ENCODE measurements at regions not wholly inside any gene's neighbourhood (a gene's known extent, or its start where the extent isn't known, plus 50 kb on each side); places are given as distances from the start of the nearest gene placed in this dataset.

DNA sequence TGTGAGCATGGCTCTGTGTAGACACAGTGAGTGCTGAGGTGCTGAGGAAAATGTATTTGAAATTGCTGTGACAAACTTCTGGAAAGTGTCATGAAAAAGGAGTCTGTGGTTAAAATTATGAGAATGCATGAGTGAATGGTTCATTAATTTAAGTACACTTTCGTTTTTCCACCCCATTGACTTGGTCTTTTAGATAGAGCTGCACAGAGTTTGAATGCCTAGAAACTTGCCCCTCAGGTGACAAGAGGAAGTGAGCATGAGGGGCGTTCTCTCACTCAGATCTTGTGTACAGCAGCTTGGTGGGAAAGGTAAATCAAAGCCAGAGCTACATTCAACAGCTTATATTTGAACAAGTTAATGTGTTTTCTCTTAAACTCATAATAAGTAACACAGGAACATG lies 296.8 kb downstream of the WDR72 start:
- Histone ChIP-seq H3K36me3 (ENCODE audit: control insufficient read depth in 1 of 2, insufficient read depth in 2 of 2, low read length in 2 of 2) (no peaks in the 10 kb centered on the region), H3K9me3 (ENCODE audit: control insufficient read depth in 1 of 2, low read length in 2 of 2) (no peaks in the 10 kb centered on the region), H3K9ac (ENCODE audit: low read depth in 1 of 2, low read length in 2 of 2) (no peak overlapping the region), H3K27ac (ENCODE audit: low read depth, low read length) (no peak overlapping the region), H3K4me1 (ENCODE audit: control insufficient read depth in 1 of 2, insufficient read depth in 2 of 2, low read length in 2 of 2) (no peaks in the 10 kb centered on the region), H3K27me3 (ENCODE audit: control insufficient read depth in 1 of 2, insufficient read depth in 2 of 2, low read length in 2 of 2) (no peaks in the 10 kb centered on the region), H3K4me3 (ENCODE audit: low read depth in 1 of 2, low read length in 2 of 2) (no peak overlapping the region)

- Histone ChIP-seq H3K27me3 (ENCODE audit: control insufficient read depth in 1 of 2, insufficient read depth in 2 of 2, low read length in 2 of 2) (no peaks in the 10 kb centered on the region), H3K4me3 (ENCODE audit: low read depth in 1 of 2, low read length in 2 of 2) (no peak overlapping the region), H3K4me1 (ENCODE audit: control insufficient read depth in 1 of 2, insufficient read depth in 2 of 2, low read length in 2 of 2) (no peaks in the 10 kb centered on the region), H3K36me3 (ENCODE audit: control insufficient read depth in 1 of 2, insufficient read depth in 2 of 2, low read length in 2 of 2) (no peaks in the 10 kb centered on the region), H3K9me3 (ENCODE audit: control insufficient read depth in 1 of 2, low read length in 2 of 2) (no peaks in the 10 kb centered on the region), H3K27ac (ENCODE audit: low read depth, low read length) (no peak overlapping the region), H3K9ac (ENCODE audit: low read depth in 1 of 2, low read length in 2 of 2) (no peak overlapping the region)
Measured at GRCh38 chr15:53461677-53462076, 297.8 kb downstream of the WDR72 start.

- Histone ChIP-seq H3K9ac (ENCODE audit: low read depth in 1 of 2, low read length in 2 of 2) (no peak overlapping the region), H3K4me1 (ENCODE audit: control insufficient read depth in 1 of 2, insufficient read depth in 2 of 2, low read length in 2 of 2) (peaks cover 5 to 17% of the 10 kb centered on the region in 2 donors), H3K27me3 (ENCODE audit: control insufficient read depth in 1 of 2, insufficient read depth in 2 of 2, low read length in 2 of 2) (no peaks in the 10 kb centered on the region), H3K9me3 (ENCODE audit: control insufficient read depth in 1 of 2, low read length in 2 of 2) (no peaks in the 10 kb centered on the region), H3K36me3 (ENCODE audit: control insufficient read depth in 1 of 2, insufficient read depth in 2 of 2, low read length in 2 of 2) (no peaks in the 10 kb centered on the region), H3K4me3 (ENCODE audit: low read depth in 1 of 2, low read length in 2 of 2) (no peak overlapping the region), H3K27ac (ENCODE audit: low read depth, low read length) (no peak overlapping the region)
Measured at GRCh38 chr15:53458736-53459135, 300.7 kb downstream of the WDR72 start.

- H3K4me1 ChIP-seq (ENCODE audit: control insufficient read depth in 1 of 2, insufficient read depth in 2 of 2, low read length in 2 of 2): peaks cover 12 to 30% of the 10 kb centered on the region in 2 donors
- no peak overlapping the region for H3K9ac ChIP-seq (ENCODE audit: low read depth in 1 of 2, low read length in 2 of 2)
- no peaks in the 10 kb centered on the region for H3K27me3 ChIP-seq (ENCODE audit: control insufficient read depth in 1 of 2, insufficient read depth in 2 of 2, low read length in 2 of 2)
- no peak overlapping the region for H3K27ac ChIP-seq (ENCODE audit: low read depth, low read length)
- H3K4me3 ChIP-seq (ENCODE audit: low read depth in 1 of 2, low read length in 2 of 2): no peak overlapping the region
- no peaks in the 10 kb centered on the region for H3K9me3 ChIP-seq (ENCODE audit: control insufficient read depth in 1 of 2, low read length in 2 of 2)
- H3K36me3 ChIP-seq (ENCODE audit: control insufficient read depth in 1 of 2, insufficient read depth in 2 of 2, low read length in 2 of 2): no peaks in the 10 kb centered on the region
Measured at GRCh38 chr15:53457479-53457878, 302.0 kb downstream of the WDR72 start.

DNA sequence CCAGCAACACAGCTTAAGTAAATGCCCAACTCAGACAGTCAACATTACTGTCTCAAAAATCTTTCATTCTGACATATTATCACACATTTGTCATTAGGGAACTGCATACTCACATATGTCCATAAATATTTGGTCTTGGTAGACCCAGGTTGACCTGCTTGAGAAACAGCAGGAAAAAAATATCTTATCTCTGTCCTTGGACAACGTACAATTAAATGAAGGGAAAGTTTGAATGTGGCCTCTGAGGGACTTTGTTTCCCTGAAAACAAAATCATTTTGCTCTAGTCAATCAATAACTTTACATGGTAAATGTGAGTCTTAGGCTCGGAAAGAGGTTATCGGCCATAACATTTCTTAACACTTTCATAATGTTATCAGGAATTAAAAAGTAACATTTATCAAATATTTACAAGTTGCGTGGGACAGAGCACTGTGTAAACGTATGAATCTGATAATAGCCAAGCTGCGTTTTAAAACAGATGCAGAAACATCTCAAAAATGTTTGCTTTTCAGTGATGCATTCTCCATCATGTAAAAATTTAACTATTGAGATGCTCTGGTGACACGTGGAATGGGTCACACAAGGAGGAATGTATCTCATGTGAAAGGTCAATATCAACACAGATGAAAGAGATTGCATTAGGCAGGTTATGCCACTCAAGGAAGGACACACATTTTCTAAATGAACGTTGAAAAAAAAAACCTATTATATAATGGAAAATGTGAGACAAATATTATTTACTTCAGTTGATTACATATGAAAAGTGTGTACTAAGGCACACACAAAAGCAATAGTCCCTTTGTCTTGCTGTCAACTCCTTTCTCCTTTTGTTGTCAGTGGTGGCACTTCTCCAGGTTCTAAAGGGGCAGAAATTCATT lies 304.4 kb downstream of the WDR72 start:
- no peaks in the 10 kb centered on the region for H3K36me3 ChIP-seq (ENCODE audit: control insufficient read depth in 1 of 2, insufficient read depth in 2 of 2, low read length in 2 of 2)
- H3K4me1 ChIP-seq (ENCODE audit: control insufficient read depth in 1 of 2, insufficient read depth in 2 of 2, low read length in 2 of 2): peaks cover 18 to 37% of the 10 kb centered on the region in 2 donors
- no peak overlapping the region for H3K9ac ChIP-seq (ENCODE audit: low read depth in 1 of 2, low read length in 2 of 2)
- H3K27ac ChIP-seq (ENCODE audit: low read depth, low read length): no peak overlapping the region
- no peak overlapping the region for H3K4me3 ChIP-seq (ENCODE audit: low read depth in 1 of 2, low read length in 2 of 2)
- no peaks in the 10 kb centered on the region for H3K27me3 ChIP-seq (ENCODE audit: control insufficient read depth in 1 of 2, insufficient read depth in 2 of 2, low read length in 2 of 2)
- no peaks in the 10 kb centered on the region for H3K9me3 ChIP-seq (ENCODE audit: control insufficient read depth in 1 of 2, low read length in 2 of 2)

DNA sequence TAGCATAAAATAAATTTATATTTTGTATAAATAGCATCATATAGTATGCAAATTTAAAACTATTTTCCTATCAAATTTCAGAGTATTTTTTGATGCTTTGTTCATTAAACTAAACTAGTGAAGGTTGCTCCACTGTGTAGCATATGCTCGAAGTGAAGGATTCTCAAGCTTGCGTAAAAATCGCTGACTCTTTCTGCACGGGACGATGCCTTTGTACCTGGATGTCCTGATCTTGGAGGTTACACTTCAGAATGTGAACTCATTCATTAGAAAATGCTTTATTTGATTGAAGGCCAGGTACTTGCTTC lies 305.0 kb downstream of the WDR72 start:
- H3K27ac ChIP-seq (ENCODE audit: low read depth, low read length): no peak overlapping the region
- H3K4me3 ChIP-seq (ENCODE audit: low read depth in 1 of 2, low read length in 2 of 2): no peak overlapping the region
- no peak overlapping the region for H3K9ac ChIP-seq (ENCODE audit: low read depth in 1 of 2, low read length in 2 of 2)
- no peaks in the 10 kb centered on the region for H3K9me3 ChIP-seq (ENCODE audit: control insufficient read depth in 1 of 2, low read length in 2 of 2)
- H3K36me3 ChIP-seq (ENCODE audit: control insufficient read depth in 1 of 2, insufficient read depth in 2 of 2, low read length in 2 of 2): no peaks in the 10 kb centered on the region
- no peaks in the 10 kb centered on the region for H3K27me3 ChIP-seq (ENCODE audit: control insufficient read depth in 1 of 2, insufficient read depth in 2 of 2, low read length in 2 of 2)
- H3K4me1 ChIP-seq (ENCODE audit: control insufficient read depth in 1 of 2, insufficient read depth in 2 of 2, low read length in 2 of 2): peaks cover 18 to 37% of the 10 kb centered on the region in 2 donors

- Histone ChIP-seq H3K36me3 (ENCODE audit: control insufficient read depth in 1 of 2, insufficient read depth in 2 of 2, low read length in 2 of 2) (no peaks in the 10 kb centered on the region), H3K27me3 (ENCODE audit: control insufficient read depth in 1 of 2, insufficient read depth in 2 of 2, low read length in 2 of 2) (no peaks in the 10 kb centered on the region), H3K9me3 (ENCODE audit: control insufficient read depth in 1 of 2, low read length in 2 of 2) (no peaks in the 10 kb centered on the region), H3K4me1 (ENCODE audit: control insufficient read depth in 1 of 2, insufficient read depth in 2 of 2, low read length in 2 of 2) (peaks cover 18 to 37% of the 10 kb centered on the region in 2 donors), H3K9ac (ENCODE audit: low read depth in 1 of 2, low read length in 2 of 2) (no peak overlapping the region), H3K27ac (ENCODE audit: low read depth, low read length) (no peak overlapping the region), H3K4me3 (ENCODE audit: low read depth in 1 of 2, low read length in 2 of 2) (no peak overlapping the region)
Measured at GRCh38 chr15:53453253-53454105, 306.0 kb downstream of the WDR72 start.

DNA sequence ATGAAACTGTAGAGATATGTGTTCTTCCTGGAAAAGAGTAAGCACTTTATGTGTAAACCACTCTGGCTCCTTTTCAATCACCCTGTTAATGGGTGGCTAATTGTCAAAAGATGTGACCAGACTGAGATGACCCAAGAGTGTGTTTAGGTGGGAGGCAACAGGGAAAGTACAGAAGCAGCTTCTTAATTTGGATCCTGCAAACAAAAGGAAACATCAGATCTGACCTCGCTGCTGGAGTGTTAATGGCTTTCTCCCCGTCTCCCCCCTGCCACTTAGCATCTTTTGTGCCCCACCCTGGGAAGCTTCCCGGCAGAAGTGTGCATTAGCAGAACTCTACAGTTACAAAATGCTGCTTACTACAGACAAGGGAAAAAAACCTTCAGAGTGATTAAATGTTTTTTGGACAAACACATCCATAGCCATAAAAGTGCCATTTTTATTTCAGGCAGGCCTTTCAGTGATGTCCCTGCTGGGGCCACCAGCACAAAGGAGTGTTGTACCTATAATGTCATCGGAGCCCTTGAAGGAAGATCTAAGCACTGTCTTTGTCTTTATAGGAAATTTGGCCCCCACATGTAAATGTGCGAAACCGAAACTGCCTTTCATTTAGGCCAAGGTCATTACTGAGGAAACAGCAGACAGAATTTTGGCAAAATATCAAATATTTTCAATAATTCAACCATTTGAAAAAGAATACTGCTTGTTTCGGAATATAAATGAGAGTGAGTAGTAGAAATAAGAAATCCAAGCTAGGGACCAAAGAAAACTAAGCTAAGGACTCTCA lies 311.0 kb downstream of the WDR72 start:
- Histone ChIP-seq H3K36me3 (ENCODE audit: control insufficient read depth in 1 of 2, insufficient read depth in 2 of 2, low read length in 2 of 2) (no peaks in the 10 kb centered on the region), H3K27me3 (ENCODE audit: control insufficient read depth in 1 of 2, insufficient read depth in 2 of 2, low read length in 2 of 2) (no peaks in the 10 kb centered on the region), H3K9ac (ENCODE audit: low read depth in 1 of 2, low read length in 2 of 2) (no peak overlapping the region), H3K4me3 (ENCODE audit: low read depth in 1 of 2, low read length in 2 of 2) (no peak overlapping the region), H3K4me1 (ENCODE audit: control insufficient read depth in 1 of 2, insufficient read depth in 2 of 2, low read length in 2 of 2) (peaks cover 13 to 20% of the 10 kb centered on the region in 2 donors), H3K9me3 (ENCODE audit: control insufficient read depth in 1 of 2, low read length in 2 of 2) (no peaks in the 10 kb centered on the region), H3K27ac (ENCODE audit: low read depth, low read length) (no peak overlapping the region)

DNA sequence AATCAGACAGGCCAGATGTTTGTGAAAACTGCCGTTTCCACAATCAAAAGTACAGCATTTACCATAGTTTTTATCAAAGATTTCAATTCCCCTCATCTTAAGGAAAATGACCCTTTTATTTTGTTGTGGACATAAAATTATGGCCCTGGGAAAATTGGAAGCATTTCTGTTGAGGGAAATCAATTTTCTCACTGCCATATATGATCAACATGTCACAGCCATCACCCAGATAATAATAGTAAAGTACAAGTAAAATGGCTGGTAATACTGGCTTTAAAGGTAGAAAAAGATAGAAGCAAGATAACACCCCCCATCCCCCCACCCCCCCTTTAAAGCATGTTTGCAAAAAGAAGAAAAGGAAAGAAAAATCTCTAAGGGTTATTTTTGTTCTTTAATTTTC lies 311.7 kb downstream of the WDR72 start:
- Histone ChIP-seq H3K4me3 (ENCODE audit: low read depth in 1 of 2, low read length in 2 of 2) (no peak overlapping the region), H3K4me1 (ENCODE audit: control insufficient read depth in 1 of 2, insufficient read depth in 2 of 2, low read length in 2 of 2) (peaks cover 7 to 13% of the 10 kb centered on the region in 2 donors), H3K36me3 (ENCODE audit: control insufficient read depth in 1 of 2, insufficient read depth in 2 of 2, low read length in 2 of 2) (no peaks in the 10 kb centered on the region), H3K9me3 (ENCODE audit: control insufficient read depth in 1 of 2, low read length in 2 of 2) (no peaks in the 10 kb centered on the region), H3K27me3 (ENCODE audit: control insufficient read depth in 1 of 2, insufficient read depth in 2 of 2, low read length in 2 of 2) (no peaks in the 10 kb centered on the region), H3K27ac (ENCODE audit: low read depth, low read length) (no peak overlapping the region), H3K9ac (ENCODE audit: low read depth in 1 of 2, low read length in 2 of 2) (no peak overlapping the region)
